Activated CD4-positive, alpha-beta T cell treated with anti-CD3 and anti-CD28 coated beads, Interleukin-2, amount 10 ng/mL, durations not matched to agents 24 days and 14 days (primary cell): ENCODE measurements at regions not wholly inside any gene's neighbourhood (a gene's known extent, or its start where the extent isn't known, plus 50 kb on each side); places are given as distances from the start of the nearest gene placed in this dataset.

Experiments used
- DNase-seq: peaks from one replicate; pipeline ENCODE4 v3.0.0; 2022
- H3K27ac Mint-ChIP-seq: one replicate; pipeline ENCODE4 v1.8.0; 2022; ENCODE audit warnings: mild to moderate bottlenecking, mixed read lengths
- H3K27me3 Mint-ChIP-seq: one replicate; pipeline ENCODE4 v1.8.0; 2022; ENCODE audit warnings: mixed read lengths
- H3K36me3 Mint-ChIP-seq: one replicate; pipeline ENCODE4 v1.8.0; 2022; ENCODE audit warnings: low read depth, mild to moderate bottlenecking, mixed read lengths
- H3K4me1 Mint-ChIP-seq: one replicate; pipeline ENCODE4 v1.8.0; 2021; ENCODE audit warnings: mixed read lengths
- H3K4me3 Mint-ChIP-seq: one replicate; pipeline ENCODE4 v1.8.0; 2022; ENCODE audit warnings: mild to moderate bottlenecking, moderate library complexity, mixed read lengths
- H3K9me3 Mint-ChIP-seq: one replicate; pipeline ENCODE4 v1.8.0; 2021; ENCODE audit warnings: mixed read lengths
- intact Hi-C: fragments of 100-400 bp; cut with micrococcal nuclease; formaldehyde crosslinking; loops from one replicate; pipeline ENCODE4 v1.15.1; 2023

- no peaks in the 10 kb centered on the region for H3K36me3 Mint-ChIP-seq
- no peak for DNase-seq
- no peak overlapping the region for H3K27ac Mint-ChIP-seq
- H3K4me3 Mint-ChIP-seq, result no peak overlapping the region
- H3K9me3 Mint-ChIP-seq, result no peaks in the 10 kb centered on the region
- no peaks in the 10 kb centered on the region for H3K27me3 Mint-ChIP-seq
- intact Hi-C loops, result no loop called here
- no peaks in the 10 kb centered on the region for H3K4me1 Mint-ChIP-seq
Observed at GRCh38 chr4:84058201-84058600, 440.9 kb downstream of the NKX6-1 start.

GRCh38 chr4:84051639-84052038 lies 447.5 kb downstream of the NKX6-1 start:
- Mint-ChIP-seq H3K27me3 (no peaks in the 10 kb centered on the region), H3K36me3 (no peaks in the 10 kb centered on the region), H3K9me3 (no peaks in the 10 kb centered on the region), H3K4me3 (no peak overlapping the region), H3K27ac (no peak overlapping the region), H3K4me1 (no peaks in the 10 kb centered on the region)
- intact Hi-C loops, result no loop called here
- no peak for DNase-seq

- Mint-ChIP-seq H3K27me3 (no peaks in the 10 kb centered on the region), H3K27ac (no peak overlapping the region), H3K4me1 (no peaks in the 10 kb centered on the region), H3K4me3 (no peak overlapping the region), H3K9me3 (no peaks in the 10 kb centered on the region), H3K36me3 (no peaks in the 10 kb centered on the region)
- intact Hi-C loops, result no loop called here
- no peak for DNase-seq
Observed at GRCh38 chr4:84051089-84051488, 448.0 kb downstream of the NKX6-1 start.

- Mint-ChIP-seq H3K9me3 (no peaks in the 10 kb centered on the region), H3K4me3 (no peak overlapping the region), H3K27ac (no peak overlapping the region), H3K27me3 (no peaks in the 10 kb centered on the region), H3K4me1 (no peaks in the 10 kb centered on the region), H3K36me3 (no peaks in the 10 kb centered on the region)
- DNase-seq, result no peak
- intact Hi-C loops, result no loop called here
Observed at GRCh38 chr4:84050015-84050414, 449.1 kb downstream of the NKX6-1 start.

GRCh38 chr4:84046551-84046950 lies 452.5 kb downstream of the NKX6-1 start:
- Mint-ChIP-seq H3K36me3 (no peaks in the 10 kb centered on the region), H3K9me3 (no peaks in the 10 kb centered on the region), H3K4me3 (no peak overlapping the region), H3K4me1 (no peaks in the 10 kb centered on the region), H3K27ac (no peak overlapping the region), H3K27me3 (no peaks in the 10 kb centered on the region)
- no peak for DNase-seq
- intact Hi-C loops, result no loop called here

GRCh38 chr4:84041426-84041825 lies 457.7 kb downstream of the NKX6-1 start:
- H3K27ac Mint-ChIP-seq, result no peak overlapping the region
- H3K27me3 Mint-ChIP-seq, result no peaks in the 10 kb centered on the region
- H3K4me1 Mint-ChIP-seq, result no peaks in the 10 kb centered on the region
- no peak for DNase-seq
- H3K9me3 Mint-ChIP-seq, result no peaks in the 10 kb centered on the region
- intact Hi-C loops, result no loop called here
- H3K36me3 Mint-ChIP-seq, result no peaks in the 10 kb centered on the region
- no peak overlapping the region for H3K4me3 Mint-ChIP-seq

- DNase-seq, result no peak
- Mint-ChIP-seq H3K27ac (no peak overlapping the region), H3K4me3 (no peak overlapping the region), H3K9me3 (no peaks in the 10 kb centered on the region), H3K27me3 (no peaks in the 10 kb centered on the region), H3K36me3 (no peaks in the 10 kb centered on the region), H3K4me1 (no peaks in the 10 kb centered on the region)
- intact Hi-C loops, result no loop called here
Observed at GRCh38 chr4:84035568-84035967, 463.5 kb downstream of the NKX6-1 start.

GRCh38 chr4:84032372-84032771 lies 466.7 kb downstream of the NKX6-1 start:
- intact Hi-C loops, result no loop called here

GRCh38 chr4:84031401-84031800 lies 467.7 kb downstream of the NKX6-1 start:
- intact Hi-C loops, result no loop called here
- H3K27ac Mint-ChIP-seq, result no peak overlapping the region

More at GRCh38 chr4:84032372-84032771, 466.7 kb downstream of the NKX6-1 start:
- peak; percentile 24 for DNase-seq
- Mint-ChIP-seq H3K4me1 (no peaks in the 10 kb centered on the region), H3K27ac (no peak overlapping the region), H3K4me3 (no peak overlapping the region), H3K27me3 (no peaks in the 10 kb centered on the region), H3K9me3 (no peaks in the 10 kb centered on the region), H3K36me3 (no peaks in the 10 kb centered on the region)

GRCh38 chr4:84028340-84028739 lies 470.8 kb downstream of the NKX6-1 start:
- H3K4me1 Mint-ChIP-seq, result no peaks in the 10 kb centered on the region
- no peaks in the 10 kb centered on the region for H3K9me3 Mint-ChIP-seq
- intact Hi-C loops, result no loop called here
- no peak overlapping the region for H3K4me3 Mint-ChIP-seq
- no peaks in the 10 kb centered on the region for H3K27me3 Mint-ChIP-seq
- H3K27ac Mint-ChIP-seq, result no peak overlapping the region
- no peak for DNase-seq
- H3K36me3 Mint-ChIP-seq, result no peaks in the 10 kb centered on the region

More at GRCh38 chr4:84031401-84031800, 467.7 kb downstream of the NKX6-1 start:
- no peaks in the 10 kb centered on the region for H3K4me1 Mint-ChIP-seq
- H3K9me3 Mint-ChIP-seq, result no peaks in the 10 kb centered on the region
- H3K36me3 Mint-ChIP-seq, result no peaks in the 10 kb centered on the region
- H3K27me3 Mint-ChIP-seq, result no peaks in the 10 kb centered on the region
- peak; percentile 34 for DNase-seq
- no peak overlapping the region for H3K4me3 Mint-ChIP-seq

- Mint-ChIP-seq H3K9me3 (no peaks in the 10 kb centered on the region), H3K27me3 (no peaks in the 10 kb centered on the region), H3K4me1 (no peaks in the 10 kb centered on the region), H3K4me3 (no peak overlapping the region), H3K36me3 (no peaks in the 10 kb centered on the region), H3K27ac (no peak overlapping the region)
- intact Hi-C loops, result no loop called here
- DNase-seq, result no peak
Observed at GRCh38 chr4:84024405-84024804, 474.7 kb downstream of the NKX6-1 start.

- H3K9me3 Mint-ChIP-seq, result no peaks in the 10 kb centered on the region
- no peak overlapping the region for H3K4me3 Mint-ChIP-seq
- DNase-seq, result no peak
- intact Hi-C loops, result no loop called here
- H3K27me3 Mint-ChIP-seq, result no peaks in the 10 kb centered on the region
- no peaks in the 10 kb centered on the region for H3K36me3 Mint-ChIP-seq
- no peaks in the 10 kb centered on the region for H3K4me1 Mint-ChIP-seq
- no peak overlapping the region for H3K27ac Mint-ChIP-seq
Observed at GRCh38 chr4:84022564-84022963, 476.5 kb downstream of the NKX6-1 start.

- Mint-ChIP-seq H3K27me3 (no peaks in the 10 kb centered on the region), H3K9me3 (no peaks in the 10 kb centered on the region), H3K27ac (no peak overlapping the region), H3K4me1 (no peaks in the 10 kb centered on the region), H3K4me3 (no peak overlapping the region), H3K36me3 (no peaks in the 10 kb centered on the region)
- no peak for DNase-seq
- intact Hi-C loops, result no loop called here
Observed at GRCh38 chr4:84019626-84020025, 479.5 kb downstream of the NKX6-1 start.

GRCh38 chr4:84003046-84003445 lies 467.1 kb downstream of the GPAT3 start:
- no peak for DNase-seq
- H3K4me3 Mint-ChIP-seq, result no peak overlapping the region
- H3K27me3 Mint-ChIP-seq, result no peaks in the 10 kb centered on the region
- no peak overlapping the region for H3K27ac Mint-ChIP-seq
- H3K36me3 Mint-ChIP-seq, result no peaks in the 10 kb centered on the region
- H3K4me1 Mint-ChIP-seq, result no peaks in the 10 kb centered on the region
- no peaks in the 10 kb centered on the region for H3K9me3 Mint-ChIP-seq
- intact Hi-C loops, result no loop called here

- H3K9me3 Mint-ChIP-seq, result no peaks in the 10 kb centered on the region
- no peaks in the 10 kb centered on the region for H3K27me3 Mint-ChIP-seq
- intact Hi-C loops, result no loop called here
- no peak for DNase-seq
- no peak overlapping the region for H3K27ac Mint-ChIP-seq
- H3K36me3 Mint-ChIP-seq, result no peaks in the 10 kb centered on the region
- H3K4me3 Mint-ChIP-seq, result no peak overlapping the region
- H3K4me1 Mint-ChIP-seq, result no peaks in the 10 kb centered on the region
Observed at GRCh38 chr4:84001876-84002569, 466.1 kb downstream of the GPAT3 start.
